Heart right ventricle (tissue), 16 donors: ENCODE measurements at regions not wholly inside any gene's neighbourhood (a gene's known extent, or its start where the extent isn't known, plus 50 kb on each side); places are given as distances from the start of the nearest gene placed in this dataset.
A peak's percentile ranks its signal among the peaks of the same experiment; 100 is the strongest.

Experiments used
- ATAC-seq, 8 donors: fragments of 200-7000 bp; cut with Tn5 transposase; one replicate each; pipeline ENCODE4 v1.9.1; 2020; ENCODE audit warnings: mild to moderate bottlenecking in 8 of 8, moderate library complexity in 8 of 8, moderate number of reproducible peaks in 1 of 8
- DNase-seq, 2 donors: peaks; one replicate each; pipeline ENCODE4 v3.0.0-alpha.2; 2020
- H3K27ac ChIP-seq, 10 donors: fragments of 200-600 bp; sonication (generic) in 2 of 10; one replicate each; pipeline versions ENCODE4 v1.5.0 to v1.8.0; 2020 to 2022; ENCODE audit warnings: mild to moderate bottlenecking in 3 of 10
- H3K27me3 ChIP-seq, 7 donors: fragments of 200-600 bp; one replicate each; pipeline ENCODE4 v1.8.0; 2021 to 2022; ENCODE audit warnings: mild to moderate bottlenecking in 2 of 7
- H3K36me3 ChIP-seq, 9 donors: fragments of 200-600 bp; sonication (generic) in 1 of 9; one replicate each; pipeline versions ENCODE4 v1.5.0 to v1.8.0; 2020 to 2022; ENCODE audit warnings: mild to moderate bottlenecking in 2 of 9
- H3K4me1 ChIP-seq, 9 donors: fragments of 200-600 bp; sonication (generic) in 1 of 9; one replicate each; pipeline versions ENCODE4 v1.5.0 to v1.8.0; 2020 to 2022; ENCODE audit warnings: mild to moderate bottlenecking in 4 of 9
- H3K4me3 ChIP-seq, 10 donors: fragments of 200-600 bp; sonication (generic) in 2 of 10; one replicate each; pipeline versions ENCODE4 v1.5.0 to v1.8.0; 2020 to 2022; ENCODE audit warnings: mild to moderate bottlenecking in 7 of 10, moderate library complexity in 2 of 10
- H3K9me3 ChIP-seq, 11 donors: fragments of 200-600 bp in 10 of 11; sonication (generic) in 2 of 11; one replicate each; pipeline versions ENCODE4 v1.5.0 to v1.8.0; 2013 to 2022; ENCODE audit warnings: mild to moderate bottlenecking in 2 of 11, control low read depth in 1 of 11, moderate library complexity in 1 of 11
- WGBS, 2 donors: extraction: QIAGEN DNeasy Blood & Tissue Kit; methylation state at CpG; one replicate each; pipeline ENCODE4 v1.1.7; 2013; ENCODE audit warnings: inconsistent platforms in 1 of 2; 5-methylcytosine and 5-hydroxymethylcytosine counted together
- intact Hi-C, 10 donors: fragments of 100-400 bp; cut with DNase I; formaldehyde crosslinking; loops; one replicate each; pipeline versions ENCODE4 v1.11.1 to v1.14.2; 2022
- TF ChIP-seq, protein P1 (sequence below), 9 donors: fragments of 200-600 bp; sonication (generic) in 2 of 9; IDR thresholded peaks; one replicate each; pipeline versions ENCODE4 v1.5.0 to v1.8.0; 2021 to 2022; ENCODE audit warnings: antibody characterized with exemption in 9 of 9, mild to moderate bottlenecking in 5 of 9, moderate library complexity in 1 of 9
- donor health status: Arrhythmogenic right ventricular cardiomyopathy.
- donor health status: ischemic (EF 13 %, LVEDD 7.1; RV severe dilation, severe dysfunction).
- donor health status: healthy with polysubstance abuse.
- donor health status: DM: no; HTN: yes; CAD: no.
- donor health status: DM: no; HTN: no; CAD: no.
- donor health status: ischemic (EF 25% LVEDD 6.9; RV normal size, moderate dysfunction).
- donor health status: ischemic (EF 25% LVEDD 5.7; RV mildly dilated, moderate dysfunction).
- donor health status: healthy.
- donor health status: DM: yes; HTN: yes; CAD: no.
- donor health status: Ischemic cardiomyopathy.
- donor health status: ischemic (EF 35%, LVEDD 5.7; RV mildly dilated, moderate dysfunction).
- donor health status: nonischemic (EF 11% LVEDD 7.7; RV severe dilation, severe dysfunction).
- donor health status: DM: yes; HTN: yes; CAD: no.
- donor health status: PGD.
- donor health status: ischemic (EF 29% LVEDD 5.4; RV normal size, mild dysfunction).
- donor health status: nonischemic (EF 23%, LVEDD 6.1; RV moderate dilation, normal function).

- ATAC-seq (peak in 1 of 8 donors; percentile 8), DNase-seq (no peak)
- no peak overlapping the region for H3K27ac ChIP-seq
- intact Hi-C loops = no loop called here
- H3K27me3 ChIP-seq = peaks cover 0 to 56% (median 35%) of the 10 kb centered on the region in 7 donors
- H3K4me3 ChIP-seq = no peak overlapping the region
- WGBS, 2 donors = 48 to 50% methylated on average over 9 of the region's 9 CpGs
- no peaks in the 10 kb centered on the region for H3K36me3 ChIP-seq
- no peaks in the 10 kb centered on the region for H3K9me3 ChIP-seq
- H3K4me1 ChIP-seq = peaks cover 0 to 23% (median 6%) of the 10 kb centered on the region in 9 donors
- TF ChIP-seq, protein P1, sequence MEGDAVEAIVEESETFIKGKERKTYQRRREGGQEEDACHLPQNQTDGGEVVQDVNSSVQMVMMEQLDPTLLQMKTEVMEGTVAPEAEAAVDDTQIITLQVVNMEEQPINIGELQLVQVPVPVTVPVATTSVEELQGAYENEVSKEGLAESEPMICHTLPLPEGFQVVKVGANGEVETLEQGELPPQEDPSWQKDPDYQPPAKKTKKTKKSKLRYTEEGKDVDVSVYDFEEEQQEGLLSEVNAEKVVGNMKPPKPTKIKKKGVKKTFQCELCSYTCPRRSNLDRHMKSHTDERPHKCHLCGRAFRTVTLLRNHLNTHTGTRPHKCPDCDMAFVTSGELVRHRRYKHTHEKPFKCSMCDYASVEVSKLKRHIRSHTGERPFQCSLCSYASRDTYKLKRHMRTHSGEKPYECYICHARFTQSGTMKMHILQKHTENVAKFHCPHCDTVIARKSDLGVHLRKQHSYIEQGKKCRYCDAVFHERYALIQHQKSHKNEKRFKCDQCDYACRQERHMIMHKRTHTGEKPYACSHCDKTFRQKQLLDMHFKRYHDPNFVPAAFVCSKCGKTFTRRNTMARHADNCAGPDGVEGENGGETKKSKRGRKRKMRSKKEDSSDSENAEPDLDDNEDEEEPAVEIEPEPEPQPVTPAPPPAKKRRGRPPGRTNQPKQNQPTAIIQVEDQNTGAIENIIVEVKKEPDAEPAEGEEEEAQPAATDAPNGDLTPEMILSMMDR (IDR thresholded peaks at IDR 0.05) = no peak
Observed at GRCh38 chr1:229146647-229147046, 124.3 kb upstream of the RAB4A start.

DNA sequence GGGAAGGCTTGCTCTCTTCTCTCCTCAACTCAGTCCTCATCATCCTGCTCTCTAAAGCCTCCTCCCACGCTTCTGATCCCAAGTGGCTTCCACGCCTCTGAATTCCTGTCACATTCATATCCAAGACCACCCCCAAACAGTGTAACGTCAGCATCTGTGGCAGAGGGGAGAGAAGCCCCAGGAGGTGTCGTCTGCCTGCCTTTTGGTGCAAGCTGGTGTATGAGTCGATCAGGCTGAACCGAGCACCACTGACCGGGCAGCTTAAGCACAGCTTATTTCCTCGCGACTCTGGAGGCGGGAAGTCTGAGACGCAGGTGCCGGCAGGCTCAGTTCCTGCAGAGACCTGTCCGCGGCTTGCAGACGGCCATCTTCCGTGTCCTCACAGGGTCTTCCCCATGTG is 123.8 kb upstream of the RAB4A start:
- WGBS, 2 donors = 23 to 33% methylated on average over 16 of the region's 16 CpGs
- intact Hi-C loops = no loop called here
- Histone ChIP-seq H3K27me3 (peaks cover 0 to 56% (median 35%) of the 10 kb centered on the region in 7 donors), H3K4me3 (no peak overlapping the region), H3K9me3 (no peaks in the 10 kb centered on the region), H3K4me1 (peaks cover 0 to 23% (median 6%) of the 10 kb centered on the region in 9 donors), H3K27ac (no peak overlapping the region), H3K36me3 (no peaks in the 10 kb centered on the region)
- peak in 5 of 8 donors; percentile 17 to 44 (median 30) for ATAC-seq
- TF ChIP-seq, protein P1 (IDR thresholded peaks at IDR 0.05) = no peak
- no peak for DNase-seq

GRCh38 chr1:229148041-229148671 is 122.8 kb upstream of the RAB4A start:
- Histone ChIP-seq H3K36me3 (no peaks in the 10 kb centered on the region), H3K4me1 (peaks cover 0 to 23% (median 6%) of the 10 kb centered on the region in 9 donors), H3K4me3 (no peak overlapping the region), H3K27ac (peak overlapping the region in 3 of 10 donors; percentile 37 to 58 (median 39)), H3K27me3 (peaks cover 0 to 56% (median 35%) of the 10 kb centered on the region in 7 donors), H3K9me3 (peaks cover 0 to 7% (median 0%) of the 10 kb centered on the region in 11 donors)
- ATAC-seq (peak in 7 of 8 donors; percentile 46 to 76 (median 72)), DNase-seq (peak in 1 of 2 donors; percentile 24)
- 20 to 23% methylated on average over 13 of the region's 13 CpGs for WGBS, 2 donors
- intact Hi-C loops = no loop called here
- TF ChIP-seq, protein P1 (IDR thresholded peaks at IDR 0.05) = no peak

- no peak overlapping the region for H3K27ac ChIP-seq
- H3K4me1 ChIP-seq = peaks cover 0 to 23% (median 6%) of the 10 kb centered on the region in 9 donors
- DNase-seq (no peak), ATAC-seq (peak in 4 of 8 donors; percentile 12 to 17 (median 15))
- H3K27me3 ChIP-seq = peaks cover 0 to 56% (median 35%) of the 10 kb centered on the region in 7 donors
- intact Hi-C loops = no loop called here
- H3K9me3 ChIP-seq = peaks cover 0 to 7% (median 0%) of the 10 kb centered on the region in 11 donors
- TF ChIP-seq, protein P1 (IDR thresholded peaks at IDR 0.05) = no peak
- no peaks in the 10 kb centered on the region for H3K36me3 ChIP-seq
- WGBS, 2 donors = 63 to 72% methylated on average over 7 of the region's 7 CpGs
- H3K4me3 ChIP-seq = no peak overlapping the region
Observed at GRCh38 chr1:229148743-229149142, 122.2 kb upstream of the RAB4A start.
